Stimulated activated CD8-positive, alpha-beta memory T cell treated with anti-CD3 and anti-CD28 coated beads, Interleukin-4, amount 100 ng/mL, for 4 hours (primary cell): ENCODE measurements at regions not wholly inside any gene's neighbourhood (a gene's known extent, or its start where the extent isn't known, plus 50 kb on each side); places are given as distances from the start of the nearest gene placed in this dataset.

Source experiments
- DNase-seq, 2 donors: peaks; one replicate each; pipeline ENCODE4 v3.0.0-alpha.2; 2020; ENCODE audit warnings: low read depth in 2 of 2, low spot score in 1 of 2

DNA sequence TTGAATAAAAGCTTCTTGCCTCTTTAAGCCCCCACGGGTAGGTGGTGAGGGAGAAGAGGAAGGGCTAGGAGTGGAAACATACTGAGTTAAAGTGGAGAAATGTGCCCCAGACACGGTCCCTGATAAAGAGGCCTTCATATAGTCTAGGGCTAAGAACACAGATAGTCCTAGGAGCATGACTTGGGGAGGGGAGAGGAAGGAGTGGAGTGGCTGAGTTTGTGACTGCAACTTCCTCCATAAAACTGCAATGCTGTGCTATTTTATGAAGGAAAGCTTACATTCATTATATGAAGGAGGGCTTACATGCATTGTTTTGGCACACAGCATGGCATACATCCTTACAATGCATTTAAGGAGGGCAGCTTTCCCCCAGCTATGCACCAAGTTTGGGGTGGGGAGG lies 1129.4 kb upstream of the LRRTM3 start:
- DNase-seq = no peak

DNA sequence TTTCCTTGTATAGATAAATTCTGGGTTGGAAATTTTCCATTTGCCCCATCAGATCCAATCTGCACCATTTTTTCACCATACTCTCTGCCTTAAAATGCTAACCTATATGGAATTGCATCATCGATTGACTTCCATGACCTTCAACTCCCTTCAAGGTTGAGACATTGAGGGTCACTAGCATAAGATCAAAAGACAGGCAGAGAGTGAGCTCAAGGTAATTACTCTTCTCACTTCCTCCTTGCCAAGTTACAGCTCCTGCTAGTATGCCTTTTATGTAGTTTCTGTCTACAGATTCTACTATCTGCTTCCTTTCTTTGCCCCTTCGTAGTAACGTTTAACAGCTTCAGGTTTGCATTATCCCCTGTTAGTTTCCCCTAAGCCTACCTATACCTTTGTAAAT lies 1127.7 kb upstream of the LRRTM3 start:
- DNase-seq = no peak

DNA sequence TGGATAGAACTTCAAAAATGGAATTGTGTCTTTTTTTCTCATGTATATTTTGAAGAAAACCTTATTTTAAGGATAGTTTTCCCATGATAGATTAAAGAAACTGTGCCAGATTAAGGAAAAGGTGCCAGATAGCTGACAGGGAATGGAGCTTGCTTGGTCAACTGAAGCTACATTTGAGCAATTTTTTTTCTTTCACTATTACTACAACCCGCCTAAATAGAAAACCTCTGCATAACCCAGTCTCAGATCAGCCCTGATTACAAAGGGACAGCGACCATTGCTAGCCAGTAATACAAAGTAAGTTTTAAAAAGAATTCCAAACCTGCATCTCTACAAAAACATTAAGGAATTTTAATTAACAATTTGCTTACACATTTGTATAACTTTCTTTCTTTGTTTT lies 1123.4 kb upstream of the LRRTM3 start:
- no peak for DNase-seq

DNA sequence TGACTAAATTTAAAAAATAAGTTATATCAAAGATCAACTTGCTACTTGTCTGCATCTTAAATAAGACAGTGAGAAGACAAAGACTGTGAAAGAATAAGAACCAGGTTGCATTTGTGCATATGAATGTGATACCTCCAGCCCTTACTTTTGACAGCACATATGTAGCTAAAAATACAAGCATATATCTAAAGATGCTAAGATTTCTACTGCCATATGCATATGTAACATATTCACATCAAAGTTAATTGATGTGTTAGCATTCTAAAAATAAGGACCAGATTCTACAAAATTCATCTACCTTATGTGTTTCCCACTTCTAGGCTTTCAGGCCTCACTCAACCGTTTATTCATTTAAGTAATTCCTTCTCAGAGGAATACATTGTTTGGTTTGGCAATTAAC lies 1120.3 kb upstream of the LRRTM3 start:
- DNase-seq = no peak

DNA sequence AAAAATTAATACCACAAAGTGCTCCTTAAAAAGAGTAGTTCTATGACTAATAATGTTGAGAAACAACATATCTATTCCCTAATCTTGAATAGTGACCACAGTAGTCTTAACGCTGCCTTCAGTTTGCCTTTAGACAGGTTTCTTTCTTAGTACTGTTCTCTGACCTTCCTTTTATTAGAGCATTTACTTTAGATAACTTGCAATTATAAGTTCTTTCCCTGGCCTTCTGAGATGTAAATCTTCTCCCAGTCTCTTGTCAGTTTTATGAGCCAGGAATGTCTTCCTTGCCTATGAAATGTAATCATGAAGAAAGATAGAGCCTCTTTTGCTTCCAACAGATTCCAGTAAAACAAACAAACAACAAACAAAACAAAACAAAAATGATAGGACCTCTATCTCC lies 1119.8 kb upstream of the LRRTM3 start:
- no peak for DNase-seq

DNA sequence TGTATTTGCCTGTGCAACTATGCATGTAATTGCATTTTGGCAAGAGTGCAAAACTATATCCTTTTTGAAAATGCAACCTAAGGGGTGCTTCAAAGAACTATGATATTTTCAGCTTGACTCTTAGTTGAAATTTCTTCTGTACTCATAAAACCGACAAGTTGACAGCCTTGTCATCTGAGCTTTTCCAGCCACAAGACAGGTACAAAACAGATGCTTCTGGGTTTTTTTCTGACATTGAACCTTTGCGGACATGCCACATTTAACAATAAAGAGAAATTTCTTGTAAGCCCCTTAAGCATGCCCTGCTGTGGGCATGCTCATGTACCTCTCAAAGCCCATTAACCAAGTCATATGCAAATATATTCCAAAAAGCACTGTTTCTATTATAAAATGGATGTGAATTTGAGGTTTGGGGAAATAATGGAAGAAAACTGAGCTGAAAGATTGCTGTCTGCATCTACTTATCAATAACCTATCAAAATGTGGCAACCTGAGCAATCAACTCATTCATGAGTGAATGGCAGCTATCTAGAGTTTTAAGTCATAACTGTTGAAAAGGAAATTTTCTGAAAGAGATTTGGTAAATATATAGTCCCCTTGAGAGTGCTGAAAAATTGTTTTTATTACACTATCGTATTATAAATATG lies 1117.0 kb upstream of the LRRTM3 start:
- no peak for DNase-seq

DNA sequence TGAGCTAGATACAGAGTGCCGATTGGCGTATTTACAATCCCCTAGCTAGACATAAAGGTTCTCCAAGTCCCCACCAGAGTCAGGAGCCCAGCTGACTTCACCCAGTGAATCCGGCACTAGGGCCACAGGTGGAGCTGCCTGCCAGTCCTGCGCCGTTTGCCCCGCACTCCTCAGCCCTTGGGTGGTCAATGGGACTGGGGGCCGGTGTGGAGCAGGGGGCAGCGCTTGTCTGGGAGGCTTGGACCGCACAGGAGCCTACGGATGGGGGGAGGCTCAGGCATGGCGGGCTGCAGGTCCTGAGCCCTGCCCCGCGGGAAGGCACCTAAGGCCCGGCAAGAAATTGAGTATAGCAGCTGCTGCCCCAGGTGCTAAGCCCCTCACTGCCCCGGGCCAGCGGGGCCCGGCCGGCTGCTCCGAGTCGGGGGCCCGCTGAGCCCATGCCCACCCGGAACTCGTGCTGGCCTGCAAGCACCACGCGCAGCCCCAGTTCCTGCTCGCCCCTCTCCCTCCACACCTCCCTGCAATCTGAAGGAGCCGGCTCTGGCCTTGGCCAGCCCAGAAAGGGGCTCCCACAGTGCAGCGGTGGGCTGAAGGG lies 1113.8 kb upstream of the LRRTM3 start:
- no peak for DNase-seq

DNA sequence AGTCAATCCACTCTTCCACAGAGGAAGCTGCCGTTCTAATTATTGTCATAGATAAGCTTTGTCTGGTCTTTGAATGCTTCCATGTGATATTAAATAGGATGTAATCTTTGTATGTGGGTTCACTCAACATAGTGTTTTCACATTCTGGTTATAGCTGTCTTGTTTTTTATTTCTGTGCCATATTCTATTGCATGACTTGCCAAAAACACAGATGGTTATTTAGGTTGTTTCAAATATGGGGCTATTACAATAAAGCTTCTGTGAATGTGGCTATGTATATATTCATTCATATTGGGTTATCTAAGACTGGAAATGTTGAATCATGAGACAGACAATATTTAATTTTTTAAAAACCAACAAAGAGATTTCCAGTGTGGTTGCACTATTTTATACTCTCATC lies 1109.3 kb upstream of the LRRTM3 start:
- no peak for DNase-seq

DNA sequence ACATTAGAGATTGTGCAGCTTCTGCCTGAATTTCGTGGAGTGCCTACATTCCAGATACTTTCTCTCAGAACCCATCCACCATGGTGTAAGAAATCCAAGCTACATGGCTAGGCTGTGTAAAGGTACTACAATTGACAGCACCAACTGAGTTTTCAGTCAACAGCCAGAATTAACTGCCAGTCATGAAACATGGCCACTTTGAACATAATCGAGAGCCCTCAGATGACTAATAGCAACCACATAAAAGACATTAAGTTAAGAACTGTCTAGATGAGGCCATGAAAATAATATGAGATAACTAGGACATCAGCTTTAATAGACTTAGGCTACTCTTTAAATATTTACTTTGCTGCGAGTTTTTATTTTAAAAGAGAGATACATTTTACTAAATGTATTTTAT lies 1106.8 kb upstream of the LRRTM3 start:
- DNase-seq = no peak

DNA sequence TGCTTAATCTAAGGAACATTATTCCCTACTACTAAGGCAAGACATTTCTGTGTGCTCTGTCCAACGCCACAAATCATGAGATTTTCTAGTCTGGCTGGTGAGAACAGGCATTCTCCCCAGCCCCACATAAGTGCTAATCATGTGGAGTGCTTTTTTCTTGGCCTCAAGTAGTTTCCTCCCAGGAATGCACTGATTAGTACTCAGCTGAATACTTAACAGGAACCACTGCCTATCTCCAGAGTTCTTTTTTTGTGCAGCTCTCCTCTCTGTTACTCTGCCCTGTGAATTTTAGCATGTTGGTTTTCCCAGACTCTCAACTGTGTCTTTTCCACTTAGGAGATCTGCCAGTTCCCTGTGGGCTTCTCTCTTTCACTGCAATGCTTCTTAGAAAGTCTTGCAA lies 1098.5 kb upstream of the LRRTM3 start:
- DNase-seq = no peak

DNA sequence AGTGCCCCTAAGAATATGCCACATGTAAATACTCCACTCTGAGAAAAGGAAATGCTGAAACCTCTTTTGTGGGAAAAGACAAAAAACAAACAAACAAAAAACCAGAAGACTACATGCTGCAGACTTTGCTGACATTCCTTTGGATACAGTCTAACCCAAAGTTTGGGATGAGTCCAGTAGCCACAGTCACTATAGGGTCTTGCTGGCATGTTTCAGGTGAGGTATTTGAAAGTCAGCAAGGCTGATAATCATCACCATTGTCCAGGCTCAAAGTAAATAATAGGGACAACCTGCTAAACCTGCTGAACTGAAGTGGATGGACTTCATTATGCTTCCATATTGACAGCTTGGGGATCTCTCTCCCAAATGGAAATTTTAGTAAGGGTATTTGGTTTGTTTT lies 1087.0 kb upstream of the LRRTM3 start:
- DNase-seq = no peak

DNA sequence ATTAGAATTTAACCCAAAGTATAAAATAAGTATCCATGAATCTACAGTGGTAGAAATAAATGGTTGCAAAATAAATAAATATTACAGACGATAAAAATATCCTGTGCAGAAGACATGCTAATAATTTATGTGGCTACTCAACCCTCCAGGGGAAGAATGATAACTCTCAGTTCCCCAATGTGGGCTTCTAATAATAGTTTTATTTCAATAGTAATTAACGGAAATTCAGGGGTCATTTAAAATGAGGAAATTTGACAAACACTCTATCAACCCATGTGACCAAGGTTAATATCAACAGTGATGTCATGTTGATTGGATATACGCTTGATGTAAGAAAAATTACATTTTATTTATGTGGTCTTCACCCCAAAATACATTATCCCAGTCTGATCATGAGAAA lies 1082.6 kb upstream of the LRRTM3 start:
- no peak for DNase-seq

DNA sequence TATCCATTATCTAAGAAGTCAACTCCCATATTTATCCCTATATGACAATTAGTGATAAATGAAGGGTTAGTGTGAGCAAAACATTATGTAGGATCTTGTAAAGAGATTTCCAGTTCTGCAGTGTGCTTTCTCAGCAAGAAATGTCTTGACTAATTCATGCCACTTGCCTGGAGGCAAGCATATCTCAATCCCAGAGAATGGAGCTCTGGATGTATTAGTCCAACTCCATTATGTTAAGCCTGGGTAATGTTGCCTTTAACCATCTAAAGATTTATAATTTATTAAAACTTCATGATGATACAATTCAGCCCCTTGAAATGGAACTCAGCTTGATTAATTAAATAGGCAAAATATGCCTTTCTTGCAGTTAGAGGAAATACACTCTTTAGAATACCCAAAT lies 1079.9 kb upstream of the LRRTM3 start:
- no peak for DNase-seq

DNA sequence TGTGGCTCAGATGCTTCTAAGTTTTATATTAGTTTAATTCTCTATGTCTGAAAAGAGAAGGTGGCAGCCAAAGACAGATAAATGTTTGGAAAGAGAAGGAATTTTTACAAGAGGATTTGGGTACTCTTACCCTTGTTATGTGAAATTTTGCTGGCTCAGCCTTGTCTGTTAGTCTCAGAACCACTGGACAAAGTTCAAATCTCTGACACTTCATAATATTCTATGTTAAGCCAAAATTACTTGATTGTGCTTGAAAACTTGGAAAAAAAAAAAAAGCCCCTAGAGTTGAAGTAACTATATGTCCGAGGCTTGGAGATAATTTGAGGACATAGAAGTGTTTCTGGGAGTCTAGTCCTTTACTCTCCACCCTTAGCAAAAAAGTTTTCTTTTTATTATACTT lies 1079.3 kb upstream of the LRRTM3 start:
- no peak for DNase-seq

DNA sequence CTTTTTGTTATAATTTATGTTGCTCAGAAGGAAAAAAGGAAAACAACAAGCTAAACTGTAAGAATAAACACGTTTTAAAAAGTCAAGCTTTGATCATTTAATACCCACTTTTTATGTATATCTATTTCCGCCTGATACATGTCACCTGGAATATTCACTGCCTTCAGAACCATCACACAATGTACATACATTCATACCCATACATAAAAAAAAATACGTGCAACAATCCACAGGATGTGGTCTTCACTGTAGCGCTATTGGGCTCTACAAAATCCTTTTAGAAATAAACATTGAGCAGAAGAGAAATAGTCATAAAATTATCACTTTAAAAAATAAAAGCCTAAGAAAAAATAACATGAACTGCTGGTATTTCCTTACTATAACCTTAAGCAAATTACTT lies 1078.9 kb upstream of the LRRTM3 start:
- no peak for DNase-seq

DNA sequence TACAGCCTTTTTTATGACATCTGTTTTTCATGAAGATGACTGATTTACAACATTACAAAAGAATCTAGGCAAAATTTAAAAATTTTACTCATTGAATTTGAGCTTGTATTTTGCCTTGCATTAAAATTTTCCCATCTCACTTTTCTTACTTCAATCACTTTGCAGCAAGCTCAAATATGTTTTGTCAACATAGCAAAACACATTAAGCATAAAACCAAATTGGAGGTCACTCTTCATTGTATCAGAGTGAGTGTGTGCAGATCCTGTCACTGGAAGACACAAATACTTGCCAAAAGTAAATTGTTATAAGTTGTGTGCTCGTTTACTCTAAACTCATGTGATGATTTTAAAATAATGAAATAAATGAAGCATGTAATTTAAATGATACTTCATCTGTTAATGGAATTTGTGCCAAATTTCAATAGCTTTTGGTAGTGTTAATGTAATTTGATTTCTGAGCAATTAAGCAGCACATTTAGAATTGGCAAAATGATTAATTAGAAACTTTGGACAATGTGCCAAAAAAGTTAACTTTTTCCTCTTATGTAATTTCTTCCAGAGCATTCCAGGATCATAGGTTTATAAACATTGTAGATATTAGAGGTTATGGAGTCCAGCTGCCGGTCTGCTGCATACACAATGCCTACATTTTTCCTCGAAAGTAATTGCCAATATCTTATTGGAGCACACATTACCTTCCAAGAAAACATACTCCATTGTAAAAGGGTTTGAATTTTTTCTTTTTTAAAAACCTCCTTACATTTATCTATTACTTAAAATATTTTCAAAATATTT lies 1078.2 kb upstream of the LRRTM3 start:
- no peak for DNase-seq

DNA sequence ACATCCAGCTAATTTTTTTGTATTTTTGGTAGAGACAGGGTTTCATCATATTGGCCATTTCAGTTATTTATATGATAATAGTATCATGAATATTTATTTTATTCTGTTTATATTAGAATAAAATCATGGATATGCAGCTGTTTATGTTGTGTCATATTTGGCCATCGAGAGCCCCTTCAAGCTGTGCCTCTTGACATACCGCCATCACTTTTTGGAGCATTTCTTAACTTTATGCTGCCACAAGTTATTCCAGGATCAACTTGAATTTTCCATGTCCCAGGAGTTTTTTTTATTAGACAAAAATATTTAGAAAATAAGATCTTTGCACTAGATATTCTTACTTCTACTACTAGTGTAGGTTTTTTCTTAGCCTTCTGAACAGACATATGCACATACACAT lies 1067.0 kb upstream of the LRRTM3 start:
- DNase-seq = no peak

DNA sequence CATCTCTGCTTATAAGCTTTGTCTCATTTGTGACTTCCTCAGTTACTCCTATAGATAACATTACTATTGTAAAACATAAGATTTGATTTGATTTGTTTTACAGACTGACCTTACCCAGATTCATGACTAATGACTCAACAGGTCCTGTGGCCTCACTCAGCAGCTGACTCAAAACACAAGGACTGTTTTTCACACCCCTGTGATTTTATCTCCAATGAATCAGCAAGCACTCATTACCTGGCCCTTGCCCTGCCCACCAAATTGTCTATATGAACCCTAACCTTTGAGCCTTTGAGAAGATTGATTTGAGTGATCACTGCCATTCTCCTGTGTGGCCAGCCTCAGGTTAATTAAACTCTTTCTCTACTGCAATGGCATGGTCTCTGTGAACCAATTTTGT lies 1064.6 kb upstream of the LRRTM3 start:
- no peak for DNase-seq
